PC-9 (cell line): ENCODE measurements at regions not wholly inside any gene's neighbourhood (a gene's known extent, or its start where the extent isn't known, plus 50 kb on each side); places are given as distances from the start of the nearest gene placed in this dataset.

ENCODE experiments used
- BruUV-seq: library from RNA; stranded (reverse); fragments of 400-500 nt; replicated peaks from 2 replicates; lab custom pipeline; 2021; lab: Mats Ljungman, UMichigan
- CTCF ChIA-PET: fragments of 300-600 bp; sonication (Branson Sonifier 250); formaldehyde crosslinking; loops from one replicate; lab custom pipeline; 2022; ENCODE audit warnings: antibody characterized with exemption; lab: Charles Lee
- POLR2A ChIA-PET: fragments of 300-600 bp; sonication (Branson Sonifier 250); formaldehyde crosslinking; loops from one replicate; lab custom pipeline; 2022; ENCODE audit warnings: antibody characterized with exemption; ENCODE audit not compliant: unreplicated experiment; lab: Charles Lee
- DNase-seq, 2 experiments: peaks; one replicate each; pipeline versions ENCODE4 v3.0.0 to v3.0.0-alpha.2; 2015 to 2022; ENCODE audit warnings: mixed read lengths in 1 of 2
- H2AFZ ChIP-seq: fragments of 200-600 bp; sonication (generic); 2 replicates; pipeline ENCODE4 v1.8.1; 2017; ENCODE audit warnings: antibody characterized with exemption
- H3F3A ChIP-seq: fragments of 200-600 bp; sonication (generic); 2 replicates; pipeline ENCODE4 v1.8.1; 2017; ENCODE audit warnings: antibody characterized with exemption, mild to moderate bottlenecking, low read depth; ENCODE audit not compliant: insufficient read depth
- H3K27ac ChIP-seq: fragments of 200-600 bp; sonication (generic); 2 replicates; pipeline ENCODE4 v1.6.1; 2016; ENCODE audit warnings: mixed run types
- H3K27me3 ChIP-seq: fragments of 200-600 bp; sonication (generic); 2 replicates; pipeline ENCODE4 v1.6.1; 2016; ENCODE audit warnings: low read depth, mixed run types; ENCODE audit not compliant: insufficient read depth
- H3K36me3 ChIP-seq: fragments of 200-600 bp; sonication (generic); 2 replicates; pipeline ENCODE4 v1.6.1; 2016; ENCODE audit warnings: low read depth, mixed run types
- H3K4me1 ChIP-seq: fragments of 200-600 bp; sonication (generic); replicated peaks from 2 replicates; pipeline ENCODE4 v1.6.1; 2016; ENCODE audit warnings: mixed run types; ENCODE audit not compliant: insufficient read depth
- H3K4me2 ChIP-seq: fragments of 200-600 bp; sonication (generic); 2 replicates; pipeline ENCODE4 v1.6.1; 2017; ENCODE audit warnings: mixed run types
- H3K4me3 ChIP-seq: fragments of 200-600 bp; sonication (generic); 2 replicates; pipeline ENCODE4 v1.6.1; 2016; ENCODE audit warnings: mixed run types
- H3K79me2 ChIP-seq: fragments of 200-600 bp; sonication (generic); 2 replicates; pipeline ENCODE4 v1.6.1; 2017; ENCODE audit warnings: low read depth, mixed run types
- H3K9me2 ChIP-seq: fragments of 200-600 bp; sonication (generic); 2 replicates; pipeline ENCODE4 v1.8.1; 2017; ENCODE audit warnings: mild to moderate bottlenecking; ENCODE audit not compliant: insufficient read depth
- H3K9me3 ChIP-seq: fragments of 200-600 bp; sonication (generic); 2 replicates; pipeline ENCODE4 v1.8.1; 2016; ENCODE audit warnings: low read depth; ENCODE audit not compliant: insufficient read depth
- H4K20me1 ChIP-seq: fragments of 200-600 bp; sonication (generic); 2 replicates; pipeline ENCODE4 v1.8.1; 2017; ENCODE audit not compliant: insufficient read depth
- CTCF ChIP-seq: fragments of 200-600 bp; sonication (generic); conservative IDR thresholded peaks from 2 replicates; pipeline ENCODE4 v1.6.1; 2017; ENCODE audit warnings: mixed run types, antibody characterized with exemption, mild to moderate bottlenecking, moderate library complexity
- EZH2 ChIP-seq: fragments of 200-600 bp; sonication (generic); IDR thresholded peaks from 2 replicates; pipeline ENCODE4 v1.8.0; 2017; ENCODE audit warnings: antibody characterized with exemption, low read depth
- intact Hi-C: fragments of 100-400 bp; cut with micrococcal nuclease; formaldehyde crosslinking; loops from one replicate; pipeline ENCODE4 v1.10.0; 2022; ENCODE audit not compliant: unreplicated experiment

- CTCF ChIA-PET, result no interaction called here
- no peak overlapping the region for H3K27ac ChIP-seq
- intact Hi-C loops, result no loop called here
- H3K4me1 ChIP-seq, result no peaks in the 10 kb centered on the region
- no peaks in the 10 kb centered on the region for H4K20me1 ChIP-seq
- H3K36me3 ChIP-seq, result no peaks in the 10 kb centered on the region
- BruUV-seq, result no TSS peak
- H3K4me3 ChIP-seq, result no peak overlapping the region
- no peaks in the 10 kb centered on the region for H3K27me3 ChIP-seq
- no peaks in the 10 kb centered on the region for H3F3A ChIP-seq
- DNase-seq, result no peak
- TF ChIP-seq EZH2, result no peak
- TF ChIP-seq CTCF, result no peak
- POLR2A ChIA-PET, result no interaction called here
- no peaks in the 10 kb centered on the region for H3K79me2 ChIP-seq
- no peak overlapping the region for H2AFZ ChIP-seq
- H3K9me3 ChIP-seq, result 0 out of 2 replicates have a peak, but pooled peaks cover 2% of the 10 kb centered on the region
- no peaks in the 10 kb centered on the region for H3K9me2 ChIP-seq
- H3K4me2 ChIP-seq, result no peak overlapping the region
Observed at GRCh38 chr7:81473236-81473635, 296.6 kb downstream of the HGF start.

GRCh38 chr7:81470724-81471379, 299.0 kb downstream of the HGF start:
- no peak overlapping the region for H3K27ac ChIP-seq

More at GRCh38 chr7:81470724-81471379, 299.0 kb downstream of the HGF start:
- H3K4me2 ChIP-seq, result no peak overlapping the region
- no peaks in the 10 kb centered on the region for H4K20me1 ChIP-seq
- no peaks in the 10 kb centered on the region for H3K27me3 ChIP-seq
- CTCF ChIA-PET, result interaction anchor here (0.8 to 1.3 kb wide), 4 partner anchors 13 to 798 kb away, joined by 4 to 8 read pairs (median 6); partner anchors contain the start of gene SEMA3C
- no peak for TF ChIP-seq EZH2
- TF ChIP-seq CTCF, result no peak
- POLR2A ChIA-PET, result no interaction called here
- no peaks in the 10 kb centered on the region for H3K79me2 ChIP-seq
- H3K36me3 ChIP-seq, result no peaks in the 10 kb centered on the region
- H3K9me3 ChIP-seq, result no peaks in the 10 kb centered on the region
- H3F3A ChIP-seq, result no peaks in the 10 kb centered on the region
- H3K4me3 ChIP-seq, result no peak overlapping the region
- DNase-seq, result no peak
- intact Hi-C loops, result loop anchor here (1.0 kb wide), 3 partner anchors 772 to 1411 kb away; no protein-coding TSS in a partner anchor
- no peak overlapping the region for H2AFZ ChIP-seq
- no peaks in the 10 kb centered on the region for H3K9me2 ChIP-seq
- BruUV-seq, result no TSS peak
- H3K4me1 ChIP-seq, result no peaks in the 10 kb centered on the region
